Forelimb muscle (tissue), 1 donor: ENCODE measurements at regions not wholly inside any gene's neighbourhood (a gene's known extent, or its start where the extent isn't known, plus 50 kb on each side); places are given as distances from the start of the nearest gene placed in this dataset.
"Not testable (repeated sequence)": the region's sequence is repeated elsewhere in the genome, so short reads cannot be mapped to it uniquely, and the experiment has no call there.

ENCODE experiments used
- DNase-seq: peaks from one replicate; pipeline ENCODE4 v3.0.0-alpha.2; 2013; ENCODE audit warnings: low read depth

GRCh38 chr2:195168369-195168768 lies 488.7 kb upstream of the SLC39A10 start:
- DNase-seq, result no peak

DNA sequence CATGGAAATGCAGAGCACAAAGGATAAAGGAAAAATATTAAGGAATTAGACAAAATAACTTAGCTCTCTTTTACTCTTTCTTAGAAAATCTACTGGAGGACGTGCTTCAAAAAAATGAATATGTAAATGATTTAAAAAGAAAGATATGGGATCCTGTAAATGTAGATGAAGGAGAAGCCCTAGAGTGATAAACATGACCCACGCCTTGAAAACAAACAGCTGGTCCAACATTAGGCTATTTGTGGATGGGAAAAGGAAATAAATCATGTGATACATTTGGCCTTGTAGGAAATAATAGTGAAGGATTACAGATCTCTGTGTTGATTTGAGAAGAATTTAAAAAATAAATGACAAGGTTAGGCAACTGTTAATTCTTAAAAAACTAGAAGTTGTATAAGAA lies 492.1 kb upstream of the SLC39A10 start:
- DNase-seq, result no peak

DNA sequence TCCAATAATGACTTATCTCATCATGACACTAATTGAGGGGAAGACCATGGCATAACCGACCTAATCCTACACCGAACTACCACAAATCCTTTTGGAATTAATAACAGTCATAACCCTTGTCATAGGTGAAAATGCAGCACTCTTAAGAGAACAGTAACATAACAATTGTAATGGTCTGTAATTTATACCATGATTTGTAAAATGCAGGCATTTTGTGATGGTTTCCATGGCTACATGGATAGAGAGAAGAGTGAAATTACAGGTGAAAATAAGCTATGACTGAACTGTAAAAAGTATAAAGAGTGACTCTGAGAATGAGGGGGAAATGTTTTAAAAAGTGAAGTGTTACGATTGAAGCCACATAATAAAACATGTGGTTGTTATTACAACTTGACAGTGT lies 494.1 kb upstream of the SLC39A10 start:
- DNase-seq, result no peak

- DNase-seq, result no peak
These were observed 494.8 kb upstream of the SLC39A10 start for GRCh38 chr2:195162194-195162593.

GRCh38 chr2:195160963-195161362 lies 496.1 kb upstream of the SLC39A10 start:
- no peak for DNase-seq

DNA sequence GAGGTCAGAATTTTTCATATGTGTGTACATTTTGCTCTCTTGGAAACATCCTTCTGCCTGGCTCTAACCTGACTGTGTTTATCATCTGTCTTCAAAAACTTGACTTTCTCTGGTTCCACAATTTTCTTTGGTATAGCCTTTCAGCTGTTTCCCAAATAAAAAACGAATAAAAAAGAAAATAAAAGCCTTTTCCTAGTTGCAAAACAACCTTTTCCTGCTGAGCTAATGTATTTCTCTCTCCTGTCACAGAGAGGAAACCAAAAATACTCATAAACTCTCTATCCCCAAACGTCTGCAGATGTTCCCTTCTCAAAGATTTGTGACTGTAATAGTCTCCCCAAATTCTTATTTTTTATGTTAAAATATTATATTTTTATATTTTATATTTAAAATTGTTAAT lies 505.3 kb upstream of the SLC39A10 start:
- no peak for DNase-seq

DNA sequence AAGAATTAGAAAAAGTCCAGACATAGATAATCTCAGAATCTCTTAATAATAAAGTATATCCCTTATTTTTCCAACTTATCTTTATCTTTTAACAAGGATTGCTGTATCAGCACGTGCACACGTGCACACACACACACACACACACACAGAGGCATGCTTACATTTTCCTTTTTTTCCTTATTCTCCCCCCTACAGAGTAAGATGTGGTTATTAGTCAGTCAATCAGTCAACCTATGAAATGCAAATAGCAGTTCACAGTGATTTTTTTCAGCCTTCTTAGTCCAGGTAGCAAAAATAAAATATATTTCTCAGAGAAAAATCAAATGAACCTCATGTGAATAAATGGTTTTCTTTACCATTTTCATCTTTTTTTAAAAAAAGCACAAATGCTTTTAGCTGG lies 506.2 kb upstream of the SLC39A10 start:
- no peak for DNase-seq

GRCh38 chr2:195148004-195148403 lies 509.0 kb upstream of the SLC39A10 start:
- no peak for DNase-seq

DNA sequence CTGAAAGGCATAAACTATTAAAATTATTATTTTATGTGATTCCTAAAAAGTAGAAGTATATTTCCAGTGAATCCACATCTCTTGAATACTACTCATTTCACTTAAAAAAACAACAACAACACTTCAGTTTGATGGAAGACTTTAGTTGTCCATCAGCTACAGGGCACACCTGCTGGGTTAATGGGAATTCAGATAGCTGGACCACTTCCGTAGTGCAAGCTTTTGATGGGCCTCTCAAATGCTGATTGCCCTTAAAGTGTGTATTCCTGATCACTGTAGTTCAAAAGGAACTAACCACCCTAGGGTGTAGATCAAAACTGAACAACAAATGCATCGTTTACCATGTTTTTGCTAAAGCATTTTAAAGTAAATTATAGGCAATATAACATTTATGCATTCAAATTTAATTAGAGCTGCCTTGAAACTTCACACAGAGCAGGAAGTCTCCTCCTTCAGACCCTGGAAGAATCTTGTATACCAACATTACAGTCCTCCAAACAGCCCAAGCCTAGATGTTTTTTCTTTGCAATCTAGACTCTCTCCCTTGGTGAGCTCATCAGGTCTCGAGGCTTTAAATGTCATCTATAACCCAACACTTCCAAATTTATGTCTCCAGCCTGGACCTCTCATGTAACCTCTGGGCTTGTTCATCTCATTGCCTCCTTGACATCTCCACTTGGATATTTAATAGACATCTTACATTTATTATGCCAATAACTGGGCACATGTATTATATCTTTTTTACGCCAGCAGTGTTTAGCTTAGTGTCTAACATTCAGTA lies 510.1 kb upstream of the SLC39A10 start:
- DNase-seq, result no peak

DNA sequence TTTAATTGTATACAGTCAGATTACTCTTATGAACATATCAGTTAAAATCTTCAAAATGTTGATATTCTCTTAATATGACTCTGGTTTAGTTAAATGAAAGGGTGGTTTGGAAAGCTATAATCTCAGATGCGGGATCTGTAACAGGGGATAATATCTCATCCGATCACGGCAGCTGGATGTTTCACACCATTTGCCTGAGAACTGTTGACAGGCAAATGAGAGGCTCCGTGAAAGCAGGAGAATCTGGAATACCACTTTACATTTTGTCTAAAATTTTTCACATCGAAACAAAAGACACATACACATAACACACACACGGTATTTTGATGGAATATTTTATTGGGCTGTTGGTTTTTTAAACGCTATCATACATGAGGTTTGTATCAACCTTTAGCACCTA lies 518.6 kb upstream of the SLC39A10 start:
- no peak for DNase-seq

DNA sequence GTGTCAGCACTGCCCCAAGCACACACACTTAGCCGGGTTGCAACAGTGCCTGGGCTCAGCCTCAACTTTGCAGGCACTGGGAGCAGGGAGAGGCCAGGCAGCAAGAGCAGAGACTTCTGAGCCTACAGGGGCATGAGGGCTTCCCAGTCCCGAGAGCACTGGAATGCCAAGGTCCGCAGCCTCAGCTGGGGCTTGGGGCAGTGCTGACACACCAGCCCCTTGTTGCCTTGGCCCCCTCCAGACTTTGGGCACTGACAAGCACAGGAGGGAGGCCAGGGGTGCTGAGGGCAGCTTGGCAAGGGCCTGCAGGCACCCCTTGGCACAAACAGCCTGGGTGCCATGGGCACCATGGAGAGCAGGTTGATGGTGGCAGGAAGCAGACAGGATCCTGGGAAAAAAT lies 531.1 kb upstream of the SLC39A10 start:
- not testable (repeated sequence) for DNase-seq

DNA sequence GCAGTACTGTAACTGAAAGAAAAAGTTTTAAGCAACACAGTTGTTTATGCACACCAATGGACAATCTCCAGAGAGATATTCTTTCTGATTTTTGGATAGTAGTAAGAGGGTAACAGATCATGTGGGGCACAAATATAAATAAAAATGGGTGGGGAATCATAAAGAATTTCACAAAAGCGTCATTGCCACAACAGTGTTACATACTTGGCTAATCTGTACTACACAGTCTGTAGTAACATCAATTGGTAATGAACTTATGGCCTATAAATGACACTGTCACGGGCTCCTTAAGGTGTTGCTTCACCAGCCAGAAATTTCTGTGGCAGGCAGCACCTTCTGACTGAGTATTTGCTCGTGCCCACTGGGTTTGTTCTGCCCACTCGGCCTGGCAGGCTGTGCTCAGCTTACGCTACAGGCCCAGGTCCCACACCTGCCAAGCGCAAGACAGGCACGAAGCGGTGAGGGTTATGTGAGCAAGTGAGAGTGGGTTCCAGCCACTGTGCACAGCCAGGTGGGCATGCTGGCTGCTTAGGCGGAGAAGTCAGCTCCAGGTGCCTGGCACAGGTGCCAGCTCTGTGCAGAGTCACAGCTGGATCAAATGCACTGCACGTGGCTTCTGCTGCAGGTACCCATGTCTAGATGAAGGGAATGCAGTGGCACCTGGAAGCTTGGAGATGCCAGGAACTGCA lies 532.5 kb upstream of the SLC39A10 start:
- DNase-seq, result no peak

DNA sequence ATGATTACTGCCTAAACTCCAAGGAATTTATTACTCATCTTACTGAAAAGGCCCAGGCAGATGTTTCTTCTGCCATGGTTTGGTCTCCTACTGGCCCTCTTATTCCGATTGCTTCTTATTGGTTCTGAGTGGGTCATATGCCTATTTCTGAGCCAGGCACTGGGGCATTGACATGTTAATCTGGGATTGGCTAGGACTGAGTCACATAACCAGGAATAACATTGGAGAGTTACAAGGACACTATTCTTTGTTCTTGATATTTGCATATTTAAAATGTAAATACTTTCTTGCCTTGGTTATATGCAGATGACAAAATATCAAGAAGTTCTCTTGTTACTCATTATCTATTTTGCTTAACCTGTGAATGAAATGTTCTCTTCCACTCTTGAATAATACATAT lies 534.4 kb upstream of the SLC39A10 start:
- DNase-seq, result no peak

DNA sequence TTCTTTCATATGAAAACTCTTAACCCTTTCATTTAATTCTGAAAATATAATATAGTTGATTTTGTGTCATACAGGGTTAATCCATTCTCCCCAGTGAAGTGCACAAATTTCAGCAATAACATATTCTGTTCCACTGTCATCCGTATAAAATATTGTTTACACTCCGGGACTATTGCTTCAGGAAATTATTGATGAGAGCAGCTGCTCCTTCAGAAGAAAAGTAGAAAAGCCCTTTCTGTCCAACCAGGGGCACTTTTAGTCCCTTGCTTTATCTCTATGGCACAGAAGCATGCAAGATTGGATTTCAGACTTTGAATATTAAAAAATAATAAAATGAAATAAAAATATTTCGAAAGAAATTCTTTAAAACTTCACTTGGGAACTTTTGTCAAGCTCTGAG lies 535.7 kb upstream of the SLC39A10 start:
- DNase-seq, result no peak

- DNase-seq, result no peak
These were observed 537.8 kb upstream of the SLC39A10 start for GRCh38 chr2:195119231-195119630.

DNA sequence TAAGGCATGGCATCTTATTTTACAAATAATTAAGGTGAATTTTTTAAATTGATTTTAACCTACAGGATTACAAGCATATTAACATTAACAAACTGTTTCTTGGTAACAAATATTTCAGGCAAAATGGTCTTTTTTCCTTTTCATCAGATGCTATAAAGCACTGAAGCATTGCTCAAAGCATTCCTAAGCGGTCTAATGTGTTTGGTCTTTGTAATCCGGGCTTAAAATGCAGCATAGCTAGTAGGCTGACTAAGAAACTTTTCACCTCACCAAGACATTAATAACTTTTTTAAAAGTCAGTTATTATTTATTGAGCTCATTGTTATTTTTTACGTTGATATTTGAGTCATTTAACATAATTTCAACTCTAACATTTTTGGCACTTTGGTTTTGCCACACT lies 538.8 kb upstream of the SLC39A10 start:
- no peak for DNase-seq

DNA sequence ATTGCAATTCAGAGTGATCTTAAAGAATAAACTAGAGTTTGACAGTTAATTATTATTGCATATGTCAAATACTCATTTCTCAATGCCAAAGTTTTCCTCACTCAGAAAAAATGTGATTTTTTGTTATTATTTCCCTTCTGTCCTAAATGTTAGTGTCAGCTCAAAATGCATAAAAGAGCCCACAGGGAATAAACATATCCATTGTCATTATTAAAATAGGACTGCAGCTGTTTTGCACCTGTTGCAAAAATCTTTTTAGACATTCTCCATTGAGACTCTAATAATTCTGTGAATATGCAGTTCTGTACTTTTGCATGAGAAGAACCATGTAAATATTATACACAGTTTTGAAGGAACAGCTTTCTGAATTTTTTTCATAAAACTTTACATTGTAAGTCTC lies 540.0 kb upstream of the SLC39A10 start:
- DNase-seq, result peak; percentile 13

- no peak for DNase-seq
These were observed 541.3 kb upstream of the SLC39A10 start for GRCh38 chr2:195115738-195116137.

- DNase-seq, result no peak
These were observed 548.8 kb upstream of the SLC39A10 start for GRCh38 chr2:195108182-195108581.

DNA sequence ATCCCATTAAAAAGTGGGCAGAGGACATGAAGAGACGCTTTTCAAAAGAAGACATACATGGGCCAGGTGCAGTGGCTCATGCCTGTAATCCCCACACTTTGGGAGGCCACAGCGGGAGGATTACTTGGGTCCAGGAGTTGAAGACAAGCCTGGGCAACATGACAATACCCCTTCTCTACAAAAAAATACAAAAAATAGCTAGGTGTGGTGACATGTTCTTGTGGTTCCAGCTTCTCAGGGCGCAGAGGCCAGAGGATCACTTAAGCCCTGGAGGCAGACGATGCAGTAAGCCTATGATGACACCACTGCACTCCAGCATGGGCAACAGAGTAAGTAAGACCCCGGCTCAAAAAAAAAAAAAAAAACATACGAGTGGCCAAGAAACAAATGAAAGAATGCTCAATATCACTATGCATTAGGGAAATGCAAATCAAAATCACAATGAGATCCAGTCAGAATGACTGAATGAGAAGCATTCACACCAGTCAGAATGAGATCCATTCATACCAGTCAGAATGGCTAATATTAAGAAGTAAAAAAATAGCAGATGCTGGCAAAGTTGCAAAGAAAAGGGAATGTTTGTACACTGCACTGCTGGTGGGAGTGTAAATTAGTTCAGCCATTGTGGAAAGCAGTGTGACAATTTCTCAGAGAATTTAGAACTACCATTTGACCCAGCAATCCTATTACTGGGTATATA lies 550.2 kb upstream of the SLC39A10 start:
- DNase-seq, result no peak

- DNase-seq, result no peak
These were observed 551.4 kb upstream of the SLC39A10 start for GRCh38 chr2:195105581-195105980.

DNA sequence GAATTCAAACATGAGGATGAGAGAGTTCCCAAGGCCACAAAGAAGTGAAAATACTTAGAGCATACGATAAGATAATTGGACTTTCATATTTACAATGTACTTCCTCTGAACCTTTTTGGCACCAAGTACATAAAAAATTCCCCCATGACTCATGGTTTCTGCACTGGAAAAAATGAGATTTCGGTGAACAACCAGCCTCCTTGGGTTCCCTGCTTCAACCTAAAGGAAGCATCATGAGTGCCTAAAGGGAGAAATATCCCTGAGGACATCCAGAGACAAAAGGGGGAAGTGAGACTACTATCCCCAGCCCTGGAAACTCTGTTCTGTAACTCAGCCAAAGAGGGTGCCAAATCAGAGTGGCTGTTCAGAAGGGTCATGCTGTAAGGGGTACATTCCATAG lies 562.7 kb upstream of the SLC39A10 start:
- DNase-seq, result no peak

GRCh38 chr2:195092341-195092740 lies 564.7 kb upstream of the SLC39A10 start:
- no peak for DNase-seq
